OCI-LY7 (cell line): ENCODE measurements at regions not wholly inside any gene's neighbourhood (a gene's known extent, or its start where the extent isn't known, plus 50 kb on each side); places are given as distances from the start of the nearest gene placed in this dataset.

Experiments used
- BruUV-seq: library from RNA; stranded (reverse); fragments of 400-500 nt; replicated peaks from 2 replicates; lab custom pipeline; 2021; lab: Mats Ljungman, UMichigan
- CTCF ChIA-PET: fragments of 300-600 bp; sonication (Branson Sonifier 250); formaldehyde crosslinking; loops from one replicate; lab custom pipeline; 2022; ENCODE audit warnings: antibody characterized with exemption; ENCODE audit not compliant: unreplicated experiment; lab: Charles Lee
- POLR2A ChIA-PET: fragments of 300-600 bp; sonication (Branson Sonifier 250); formaldehyde crosslinking; loops from one replicate; lab custom pipeline; 2022; ENCODE audit warnings: antibody characterized with exemption; lab: Charles Lee
- DNase-seq: peaks from one replicate; pipeline ENCODE4 v3.0.0-alpha.2; 2015; ENCODE audit warnings: low spot score
- H2AFZ ChIP-seq: fragments of 200-600 bp; sonication (generic), shearing (Covaris generic); 2 replicates; pipeline ENCODE4 v1.6.1; 2014; ENCODE audit warnings: mild to moderate bottlenecking, antibody characterized with exemption, low read length, moderate library complexity
- H3K27ac ChIP-seq: fragments of 200-600 bp; sonication (generic); 2 replicates; pipeline ENCODE4 v1.5.1; 2014; ENCODE audit warnings: mixed run types, low read depth, mild to moderate bottlenecking, moderate library complexity, low read length, inconsistent platforms; ENCODE audit not compliant: poor library complexity, severe bottlenecking
- H3K36me3 ChIP-seq: fragments of 200-600 bp; sonication (generic); 2 replicates; pipeline ENCODE4 v1.6.1; 2014; ENCODE audit warnings: mild to moderate bottlenecking, antibody characterized with exemption, low read length, moderate library complexity, mixed read lengths; ENCODE audit not compliant: insufficient read depth
- H3K4me1 ChIP-seq: fragments of 200-600 bp; sonication (generic); 2 replicates; pipeline ENCODE4 v1.5.1; 2014; ENCODE audit warnings: mild to moderate bottlenecking, low read length; ENCODE audit not compliant: insufficient read depth, poor library complexity, severe bottlenecking
- H3K4me2 ChIP-seq: fragments of 200-600 bp; sonication (generic); 2 replicates; pipeline ENCODE4 v1.6.1; 2014; ENCODE audit warnings: mild to moderate bottlenecking, low read length
- H3K4me3 ChIP-seq: fragments of 200-600 bp; sonication (generic); 2 replicates; pipeline ENCODE4 v1.5.1; 2014; ENCODE audit warnings: mild to moderate bottlenecking, low read depth, low read length; ENCODE audit not compliant: poor library complexity, severe bottlenecking
- H3K79me2 ChIP-seq: fragments of 200-600 bp; sonication (generic); 2 replicates; pipeline ENCODE4 v1.6.1; 2016; ENCODE audit warnings: low read depth, mild to moderate bottlenecking, low read length, moderate library complexity, mixed read lengths; ENCODE audit not compliant: insufficient read depth
- H3K9me2 ChIP-seq: fragments of 200-600 bp; sonication (generic); 2 replicates; pipeline ENCODE4 v1.6.1; 2016; ENCODE audit warnings: mild to moderate bottlenecking, low read length, mixed read lengths; ENCODE audit not compliant: insufficient read depth
- H3K9me3 ChIP-seq: fragments of 200-600 bp; sonication (generic); 2 replicates; pipeline ENCODE4 v1.6.1; 2014; ENCODE audit warnings: mild to moderate bottlenecking, mixed run types, low read length, mixed read lengths
- H4K20me1 ChIP-seq: fragments of 200-600 bp; sonication (generic); 2 replicates; pipeline ENCODE4 v1.6.1; 2014; ENCODE audit warnings: mild to moderate bottlenecking, antibody characterized with exemption, low read length, moderate library complexity, mixed read lengths; ENCODE audit not compliant: insufficient read depth
- CTCF ChIP-seq: fragments of 200-600 bp; sonication (generic); conservative IDR thresholded peaks from 2 replicates; pipeline ENCODE4 v1.5.1; 2014; ENCODE audit warnings: mild to moderate bottlenecking, antibody characterized with exemption, low read length, moderate library complexity, mixed read lengths
- EZH2phosphoT487 ChIP-seq: fragments of 200-600 bp; sonication (generic); IDR thresholded peaks from 2 replicates; pipeline ENCODE4 v1.6.1; 2018; ENCODE audit warnings: low read depth, borderline replicate concordance, mild to moderate bottlenecking, mixed run types, antibody characterized with exemption, low read length, moderate library complexity, mixed read lengths
- intact Hi-C: fragments of 100-400 bp; cut with micrococcal nuclease; formaldehyde crosslinking; loops from one replicate; pipeline ENCODE4 v1.10.0; 2022; ENCODE audit not compliant: unreplicated experiment

GRCh38 chr5:5676218-5676617 lies 253.7 kb downstream of the ICE1 start:
- POLR2A ChIA-PET: interaction anchor here (1.9 kb wide), 1 partner anchor 10 kb away, joined by 11 read pairs; no protein-coding TSS in a partner anchor
- no peaks in the 10 kb centered on the region for H3K79me2 ChIP-seq
- intact Hi-C loops: no loop called here

GRCh38 chr5:5675511-5675910 lies 253.0 kb downstream of the ICE1 start:
- BruUV-seq: no TSS peak
- H4K20me1 ChIP-seq: no peaks in the 10 kb centered on the region
- H3K4me2 ChIP-seq: no peak overlapping the region
- no peak for DNase-seq
- H3K27ac ChIP-seq: no peak overlapping the region
- CTCF ChIA-PET: no interaction called here
- intact Hi-C loops: no loop called here
- no peaks in the 10 kb centered on the region for H3K36me3 ChIP-seq
- POLR2A ChIA-PET: interaction anchor here (0.6 to 1.9 kb wide), 2 partner anchors 9 to 16 kb away, joined by 3 to 11 read pairs; no protein-coding TSS in a partner anchor
- H3K9me2 ChIP-seq: no peaks in the 10 kb centered on the region
- TF ChIP-seq EZH2phosphoT487 (no peak), CTCF (no peak)
- no peak overlapping the region for H3K4me3 ChIP-seq
- H2AFZ ChIP-seq: no peak overlapping the region
- H3K4me1 ChIP-seq: no peaks in the 10 kb centered on the region
- no peaks in the 10 kb centered on the region for H3K79me2 ChIP-seq
- H3K9me3 ChIP-seq: no peaks in the 10 kb centered on the region

More at GRCh38 chr5:5676218-5676617, 253.7 kb downstream of the ICE1 start:
- no peak overlapping the region for H3K4me3 ChIP-seq
- TF ChIP-seq EZH2phosphoT487 (no peak), CTCF (no peak)
- BruUV-seq: no TSS peak
- H3K27ac ChIP-seq: no peak overlapping the region
- no peaks in the 10 kb centered on the region for H3K9me3 ChIP-seq
- H4K20me1 ChIP-seq: no peaks in the 10 kb centered on the region
- no peaks in the 10 kb centered on the region for H3K9me2 ChIP-seq
- DNase-seq: no peak
- no peaks in the 10 kb centered on the region for H3K36me3 ChIP-seq
- H2AFZ ChIP-seq: no peak overlapping the region
- CTCF ChIA-PET: no interaction called here
- no peak overlapping the region for H3K4me2 ChIP-seq
- H3K4me1 ChIP-seq: no peaks in the 10 kb centered on the region

- BruUV-seq: no TSS peak
- CTCF ChIA-PET: interaction anchor here (0.6 kb wide), 1 partner anchor 19 kb away, joined by 4 read pairs; no protein-coding TSS in a partner anchor
- H3K4me2 ChIP-seq: no peak overlapping the region
- intact Hi-C loops: no loop called here
- H3K79me2 ChIP-seq: no peaks in the 10 kb centered on the region
- H3K4me1 ChIP-seq: no peaks in the 10 kb centered on the region
- no peaks in the 10 kb centered on the region for H3K9me2 ChIP-seq
- no peaks in the 10 kb centered on the region for H3K36me3 ChIP-seq
- no peaks in the 10 kb centered on the region for H4K20me1 ChIP-seq
- H2AFZ ChIP-seq: no peak overlapping the region
- POLR2A ChIA-PET: no interaction called here
- TF ChIP-seq CTCF (no peak), EZH2phosphoT487 (no peak)
- H3K4me3 ChIP-seq: no peak overlapping the region
- H3K27ac ChIP-seq: no peak overlapping the region
- no peaks in the 10 kb centered on the region for H3K9me3 ChIP-seq
- no peak for DNase-seq
Measured at GRCh38 chr5:5671823-5672222, 249.3 kb downstream of the ICE1 start.
